ENCODE measurements at regions not wholly inside any gene's neighbourhood (a gene's known extent, or its start where the extent isn't known, plus 50 kb on each side); places are given as distances from the start of the nearest gene placed in this dataset.

DNA sequence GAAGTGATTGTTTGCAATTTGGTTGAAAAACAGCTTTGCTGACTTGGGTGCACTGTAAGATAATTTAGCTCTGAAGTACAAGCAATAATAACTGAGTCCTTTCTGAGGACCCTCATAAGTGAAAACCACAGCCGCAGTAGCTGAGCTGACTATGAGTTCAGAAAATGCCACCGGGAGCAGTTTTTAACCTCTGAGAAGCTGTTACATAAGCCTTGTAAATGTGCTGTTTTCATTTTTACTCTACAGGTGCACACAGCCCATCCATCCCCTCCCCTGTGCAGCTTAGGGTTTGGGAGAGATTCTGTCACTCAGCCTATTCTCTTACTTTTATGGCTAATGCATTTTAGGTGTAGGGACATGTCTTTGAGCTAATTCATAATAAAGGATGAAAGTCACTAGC is 255.5 kb upstream of the C11orf87 start:
- no peak overlapping the region for H3K27ac ChIP-seq (ENCODE audit: low read depth in 2 of 2, low read length in 1 of 2)
- no peak for TF ChIP-seq EZH2phosphoT487 (IDR thresholded peaks at IDR 0.05; ENCODE audit: borderline replicate concordance, low read depth)
- TF ChIP-seq, protein P1, sequence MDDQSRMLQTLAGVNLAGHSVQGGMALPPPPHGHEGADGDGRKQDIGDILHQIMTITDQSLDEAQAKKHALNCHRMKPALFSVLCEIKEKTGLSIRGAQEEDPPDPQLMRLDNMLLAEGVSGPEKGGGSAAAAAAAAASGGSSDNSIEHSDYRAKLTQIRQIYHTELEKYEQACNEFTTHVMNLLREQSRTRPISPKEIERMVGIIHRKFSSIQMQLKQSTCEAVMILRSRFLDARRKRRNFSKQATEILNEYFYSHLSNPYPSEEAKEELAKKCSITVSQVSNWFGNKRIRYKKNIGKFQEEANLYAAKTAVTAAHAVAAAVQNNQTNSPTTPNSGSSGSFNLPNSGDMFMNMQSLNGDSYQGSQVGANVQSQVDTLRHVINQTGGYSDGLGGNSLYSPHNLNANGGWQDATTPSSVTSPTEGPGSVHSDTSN (IDR thresholded peaks at IDR 0.05) = no peak
- TF ChIP-seq NRF1 (IDR thresholded peaks at IDR 0.05; ENCODE audit: low read depth, low read length) = no peak
- no peak for TF ChIP-seq POLR2AphosphoS5 (IDR thresholded peaks at IDR 0.05; ENCODE audit: low read depth, low read length)
- TF ChIP-seq FOXM1 (IDR thresholded peaks at IDR 0.05; ENCODE audit: low read depth) = no peak
- TF ChIP-seq RXRA (IDR thresholded peaks at IDR 0.05; ENCODE audit: borderline replicate concordance, low read depth) = no peak
- TF ChIP-seq CHD2 (IDR thresholded peaks at IDR 0.05; ENCODE audit: low read length, partially characterized antibody) = no peak
- no peak for TF ChIP-seq SIN3A (IDR thresholded peaks at IDR 0.05; ENCODE audit: borderline replicate concordance, low read depth, low read length)
- TF ChIP-seq TCF12 (IDR thresholded peaks at IDR 0.05) = no peak
- no peak for TF ChIP-seq GABPA (IDR thresholded peaks at IDR 0.05; ENCODE audit: low read depth)
- no peak for TF ChIP-seq EP300 (IDR thresholded peaks at IDR 0.05; ENCODE audit: borderline replicate concordance in 1 of 2, low read depth in 1 of 2, low read length in 1 of 2)
- no peak for TF ChIP-seq FOSL2 (IDR thresholded peaks at IDR 0.05; ENCODE audit: borderline replicate concordance, low read depth)
- TF ChIP-seq FOXJ3 (CRISPR knock-in tag; IDR thresholded peaks at IDR 0.05) = no peak
- no peak for TF ChIP-seq RAD21 (IDR thresholded peaks at IDR 0.05; ENCODE audit: low read length)
- no peak for TF ChIP-seq REST (IDR thresholded peaks at IDR 0.05; ENCODE audit: low read depth, low read length)
- H3K4me3 ChIP-seq (ENCODE audit: low read depth in 2 of 2, low read length in 1 of 2) = no peak overlapping the region
- no peaks in the 10 kb centered on the region for H3K9me3 ChIP-seq
- ChIA-PET CTCF (interaction anchor here (1.0 kb wide), 1 partner anchor 15 kb away, joined by 4 read pairs; no protein-coding TSS in a partner anchor), POLR2A (interaction anchor here (0.6 kb wide), 1 partner anchor 135 kb away, joined by 5 read pairs; no protein-coding TSS in a partner anchor)
- H4K20me1 ChIP-seq (ENCODE audit: insufficient read depth) = no peaks in the 10 kb centered on the region
- H3K4me1 ChIP-seq (ENCODE audit: control insufficient read depth in 1 of 2, insufficient read depth in 2 of 2, low read depth in 1 of 2, low read length in 1 of 2) = no peaks in the 10 kb centered on the region
- no peaks in the 10 kb centered on the region for H3F3A ChIP-seq (replicated peaks; ENCODE audit: insufficient read depth)
- WGBS (ENCODE audit: low lambda C conversion rate) = 82% methylated on average over 2 of the region's 2 CpGs
- no peak overlapping the region for H3K9ac ChIP-seq
- no peak overlapping the region for H3K4me2 ChIP-seq
- H3K36me3 ChIP-seq (replicated peaks in 1 of 2; ENCODE audit: control insufficient read depth in 1 of 2, insufficient read depth in 2 of 2, low read length in 1 of 2) = no peaks in the 10 kb centered on the region
- no peaks in the 10 kb centered on the region for H3K9me2 ChIP-seq
- no peaks in the 10 kb centered on the region for H3K79me2 ChIP-seq (ENCODE audit: insufficient read depth)
- no peaks in the 10 kb centered on the region for H3K27me3 ChIP-seq (ENCODE audit: insufficient read depth)
- H2AFZ ChIP-seq (ENCODE audit: low read depth) = no peak overlapping the region
- DNase-seq = no peak

Measured in SK-N-SH (cell line).